NCI-H82 treated with DMSO at 0.1 percent for 48 hours (cell line): ENCODE measurements at regions not wholly inside any gene's neighbourhood (a gene's known extent, or its start where the extent isn't known, plus 50 kb on each side); places are given as distances from the start of the nearest gene placed in this dataset.

Experiments
- DNase-seq: peaks from one replicate; lab custom pipeline; 2025; ENCODE audit not compliant: unreplicated experiment; lab: John Stamatoyannopoulos, UW

GRCh38 chr10:111131168-111131799, 54.5 kb downstream of the ADRA2A start:
- no peak for DNase-seq

- no peak for DNase-seq
Observed at GRCh38 chr10:111137007-111137406, 60.2 kb downstream of the ADRA2A start.

- no peak for DNase-seq
Observed at GRCh38 chr10:111137587-111137986, 60.8 kb downstream of the ADRA2A start.

GRCh38 chr10:111138544-111138943, 61.7 kb downstream of the ADRA2A start:
- DNase-seq, result no peak

- no peak for DNase-seq
Observed at GRCh38 chr10:111139567-111139966, 62.7 kb downstream of the ADRA2A start.

- no peak for DNase-seq
Observed at GRCh38 chr10:111142092-111142768, 65.4 kb downstream of the ADRA2A start.

- no peak for DNase-seq
Observed at GRCh38 chr10:111146025-111146640, 69.3 kb downstream of the ADRA2A start.

- no peak for DNase-seq
Observed at GRCh38 chr10:111148025-111148424, 71.2 kb downstream of the ADRA2A start.

- no peak for DNase-seq
Observed at GRCh38 chr10:111148440-111148839, 71.6 kb downstream of the ADRA2A start.

- DNase-seq, result no peak
Observed at GRCh38 chr10:111150691-111151090, 73.9 kb downstream of the ADRA2A start.

- no peak for DNase-seq
Observed at GRCh38 chr10:111151595-111152307, 74.9 kb downstream of the ADRA2A start.

- no peak for DNase-seq
Observed at GRCh38 chr10:111156754-111157153, 79.9 kb downstream of the ADRA2A start.

GRCh38 chr10:111158595-111158994, 81.8 kb downstream of the ADRA2A start:
- DNase-seq, result no peak

GRCh38 chr10:111161109-111161874, 84.5 kb downstream of the ADRA2A start:
- DNase-seq, result no peak

- DNase-seq, result no peak
Observed at GRCh38 chr10:111171183-111171582, 94.4 kb downstream of the ADRA2A start.

GRCh38 chr10:111175787-111176186, 99.0 kb downstream of the ADRA2A start:
- no peak for DNase-seq

- DNase-seq, result no peak
Observed at GRCh38 chr10:111177379-111177778, 100.5 kb downstream of the ADRA2A start.

GRCh38 chr10:111179514-111179913, 102.7 kb downstream of the ADRA2A start:
- DNase-seq, result no peak

GRCh38 chr10:111186358-111186757, 109.5 kb downstream of the ADRA2A start:
- DNase-seq, result no peak

GRCh38 chr10:111187096-111187495, 110.3 kb downstream of the ADRA2A start:
- DNase-seq, result no peak

GRCh38 chr10:111199587-111199986, 122.8 kb downstream of the ADRA2A start:
- no peak for DNase-seq
